Suppressor macrophage (primary cell): ENCODE measurements at regions not wholly inside any gene's neighbourhood (a gene's known extent, or its start where the extent isn't known, plus 50 kb on each side); places are given as distances from the start of the nearest gene placed in this dataset.
"Not testable (repeated sequence)": the region's sequence is repeated elsewhere in the genome, so short reads cannot be mapped to it uniquely, and the experiment has no call there.

ENCODE experiments used
- DNase-seq, 4 experiments: peaks; one replicate each; pipeline ENCODE4 v3.0.0-alpha.2; 2020 to 2022

DNA sequence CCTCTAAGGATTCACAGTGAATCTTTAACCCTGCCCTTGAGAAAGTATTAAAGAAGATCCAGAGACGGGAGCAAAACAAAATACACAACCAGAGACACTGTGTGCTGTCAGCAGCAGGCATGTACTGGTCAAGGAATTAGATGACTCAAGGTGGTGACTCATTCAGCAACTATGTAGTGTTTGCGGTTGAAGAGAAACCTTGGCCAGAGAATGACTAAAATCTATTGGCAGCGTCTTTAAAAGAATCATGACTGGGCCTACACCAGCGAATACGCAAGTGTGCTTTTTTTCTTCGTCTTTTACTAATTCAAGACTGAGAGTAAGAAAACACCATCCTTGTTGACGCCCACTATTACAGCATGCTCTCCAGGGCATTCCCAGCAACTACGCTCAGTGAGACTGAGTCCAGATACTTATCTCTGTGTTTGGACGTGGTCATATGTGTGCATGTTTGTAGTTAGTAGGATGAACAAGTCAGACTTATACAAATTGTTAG is 72.4 kb upstream of the BACH2 start:
- DNase-seq, result peak; percentile 66 to 93 (median 80)

DNA sequence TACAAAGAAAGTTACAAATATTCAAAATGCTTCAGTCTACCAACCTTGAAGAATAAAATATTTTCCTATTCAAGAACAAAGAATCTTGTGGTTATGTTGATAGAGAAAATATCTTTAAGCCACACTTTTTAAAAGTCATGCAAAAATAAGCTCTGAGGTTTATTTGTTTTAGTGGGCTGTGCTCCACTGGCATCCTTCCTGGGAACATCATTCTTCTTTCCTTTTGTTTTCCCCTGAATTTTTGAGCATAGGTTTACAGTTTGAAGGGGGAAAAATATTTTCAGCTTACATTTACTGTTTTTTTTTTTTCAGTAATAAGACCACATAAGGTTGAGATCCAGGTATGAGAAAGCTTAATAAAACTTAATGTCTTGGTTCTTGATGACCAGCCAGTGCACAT is 72.0 kb upstream of the BACH2 start:
- no peak for DNase-seq

- DNase-seq, result no peak
Measured at GRCh38 chr6:90368001-90368400, 71.4 kb upstream of the BACH2 start.

- no peak for DNase-seq
Measured at GRCh38 chr6:90365565-90366219, 69.0 kb upstream of the BACH2 start.

DNA sequence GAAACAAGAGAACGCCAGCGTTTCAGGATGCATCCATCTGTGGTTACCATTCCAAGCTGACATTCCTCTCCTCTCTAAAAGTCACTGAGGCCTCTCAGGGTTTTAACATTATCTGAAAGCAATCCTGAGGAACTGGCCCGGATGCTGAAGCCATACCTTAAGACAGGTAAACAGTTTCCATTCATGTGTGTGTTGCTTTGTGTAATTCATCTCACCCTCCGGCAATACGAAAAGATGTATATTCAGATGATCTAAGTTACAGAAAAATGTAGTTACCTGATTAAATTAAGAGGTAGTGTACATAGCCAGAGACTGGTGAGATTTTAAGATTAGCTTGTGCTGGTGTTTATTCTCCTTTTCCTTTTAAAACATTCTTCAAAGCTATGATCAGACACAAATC is 68.4 kb upstream of the BACH2 start:
- DNase-seq, result no peak

DNA sequence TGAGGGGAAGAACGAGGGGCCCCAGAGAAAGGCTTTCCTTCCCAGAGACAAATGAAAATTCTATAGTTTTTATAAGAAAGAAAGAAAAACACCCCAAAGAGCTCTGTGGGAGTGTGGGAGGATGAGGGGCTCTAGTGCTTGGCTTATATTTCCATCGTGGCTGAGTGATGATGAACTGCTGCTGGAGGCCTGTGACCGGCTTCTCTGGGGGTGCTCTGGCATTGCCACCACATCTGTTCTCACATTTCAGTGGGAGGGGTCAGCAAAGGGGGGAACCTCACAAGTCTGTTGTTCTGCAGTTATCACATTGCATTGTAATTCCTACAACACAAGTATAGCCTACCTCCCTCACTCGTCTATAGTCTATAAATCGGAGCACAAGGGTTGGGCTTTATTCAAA is 67.6 kb upstream of the BACH2 start:
- no peak for DNase-seq

DNA sequence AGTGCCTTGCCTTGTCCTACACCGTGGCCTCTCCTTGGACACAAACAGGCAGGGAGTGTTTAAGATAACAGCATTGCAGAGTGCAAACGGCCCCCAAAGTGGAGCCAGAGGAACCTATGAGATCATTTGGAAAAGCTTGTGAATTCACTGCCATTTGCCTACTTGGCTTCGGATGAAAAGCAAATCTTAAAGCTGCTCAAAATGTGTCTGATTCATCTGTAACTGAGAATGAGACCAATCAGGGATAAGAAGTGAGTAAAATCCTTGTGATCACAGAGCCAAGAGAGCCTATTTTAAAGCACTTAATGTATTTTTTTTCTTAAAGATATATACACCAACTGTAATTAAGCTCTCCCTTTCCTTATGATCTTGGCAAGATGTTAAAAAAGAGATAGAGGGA is 65.7 kb upstream of the BACH2 start:
- DNase-seq, result no peak

DNA sequence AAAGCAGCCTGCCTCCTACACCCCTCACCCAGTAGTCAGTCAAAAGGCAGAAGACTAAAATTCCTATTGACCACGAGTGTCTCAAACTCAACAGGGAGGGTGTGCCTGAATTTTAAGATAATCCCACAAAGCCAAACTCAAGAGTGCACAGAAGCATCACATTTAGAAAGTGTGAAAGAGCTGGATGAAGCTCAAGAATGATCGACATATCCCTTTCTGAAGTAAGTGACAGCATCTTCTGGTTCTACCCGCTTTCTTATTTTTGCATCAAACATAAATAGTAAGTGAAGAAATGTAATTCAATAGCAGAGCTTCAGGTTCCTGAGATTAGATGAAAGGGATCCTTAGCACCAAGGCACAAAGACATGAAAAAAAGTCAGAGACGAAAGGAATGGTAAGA is 64.5 kb upstream of the BACH2 start:
- no peak for DNase-seq

- DNase-seq, result not testable (repeated sequence)
Measured at GRCh38 chr6:90358036-90358770, 61.6 kb upstream of the BACH2 start.

GRCh38 chr6:90356012-90356421 is 59.4 kb upstream of the BACH2 start:
- DNase-seq, result no peak

GRCh38 chr6:90354961-90355360 is 58.3 kb upstream of the BACH2 start:
- no peak for DNase-seq

DNA sequence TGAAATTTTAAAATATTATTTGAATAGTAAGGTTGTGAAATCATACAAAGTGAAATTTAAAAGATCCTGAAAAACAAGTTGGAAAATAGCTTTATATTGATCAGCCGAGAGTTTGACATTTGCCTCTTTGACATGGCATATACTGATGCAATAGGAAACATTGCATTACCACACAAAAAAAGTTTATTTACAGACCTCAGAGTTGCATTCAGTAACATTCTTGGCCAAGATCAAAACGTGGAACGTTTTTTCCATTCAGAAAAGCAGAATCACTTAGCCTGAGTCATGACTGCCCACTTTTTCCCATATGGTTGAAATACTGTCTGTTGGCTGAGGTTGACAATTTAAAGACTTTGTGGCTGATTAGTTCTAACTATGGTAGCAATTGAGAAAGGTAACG is 55.1 kb upstream of the BACH2 start:
- peak; percentile 61 to 87 (median 78) for DNase-seq

GRCh38 chr6:90350689-90351554 is 54.3 kb upstream of the BACH2 start:
- peak; percentile 78 to 87 (median 82) for DNase-seq

- DNase-seq, result peak in 1 of 4 experiments; percentile 17
Measured at GRCh38 chr6:90347411-90347851, 50.8 kb upstream of the BACH2 start.

GRCh38 chr6:90346729-90347128 is 50.1 kb upstream of the BACH2 start:
- no peak for DNase-seq
